Loucy (cell line): ENCODE measurements at regions not wholly inside any gene's neighbourhood (a gene's known extent, or its start where the extent isn't known, plus 50 kb on each side); places are given as distances from the start of the nearest gene placed in this dataset.
A peak's percentile ranks its signal among the peaks of the same experiment; 100 is the strongest.

Experiments
- H2AFZ ChIP-seq: fragments of 200-600 bp; sonication (generic); 2 replicates; pipeline ENCODE4 v1.6.0; 2016; ENCODE audit warnings: antibody characterized with exemption, mild to moderate bottlenecking, low read length, moderate library complexity
- H3F3A ChIP-seq: fragments of 200-600 bp; 2 replicates; pipeline ENCODE4 v1.6.0; 2016; ENCODE audit warnings: antibody characterized with exemption, low read depth, mild to moderate bottlenecking
- H3K27me3 ChIP-seq: fragments of 200-600 bp; sonication (generic); 2 replicates; pipeline ENCODE4 v1.6.1; 2014; ENCODE audit warnings: low read length, mild to moderate bottlenecking; ENCODE audit not compliant: insufficient read depth, poor library complexity, severe bottlenecking
- H3K36me3 ChIP-seq: fragments of 200-600 bp; sonication (generic); 2 replicates; pipeline ENCODE4 v1.6.1; 2016; ENCODE audit warnings: low read length; ENCODE audit not compliant: insufficient read depth
- H3K4me1 ChIP-seq: fragments of 200-600 bp; sonication (generic); 2 replicates; pipeline ENCODE4 v1.5.1; 2014; ENCODE audit warnings: low read length, mild to moderate bottlenecking; ENCODE audit not compliant: insufficient read depth, poor library complexity, severe bottlenecking
- H3K4me2 ChIP-seq: fragments of 200-600 bp; sonication (generic); 2 replicates; pipeline ENCODE4 v1.6.0; 2014; ENCODE audit warnings: antibody characterized with exemption, low read length, low read depth, mild to moderate bottlenecking; ENCODE audit not compliant: poor library complexity, severe bottlenecking
- H3K4me3 ChIP-seq: fragments of 200-600 bp; sonication (generic); 2 replicates; pipeline ENCODE4 v1.5.1; 2014; ENCODE audit warnings: low read length, mild to moderate bottlenecking, mixed read lengths; ENCODE audit not compliant: poor library complexity, severe bottlenecking
- H3K79me2 ChIP-seq: fragments of 200-600 bp; sonication (generic); 2 replicates; pipeline ENCODE4 v1.6.1; 2014; ENCODE audit warnings: low read length; ENCODE audit not compliant: insufficient read depth
- H3K9ac ChIP-seq: fragments of 200-600 bp; sonication (generic); 2 replicates; pipeline ENCODE4 v1.6.0; 2014; ENCODE audit warnings: mild to moderate bottlenecking, low read depth, low read length, moderate library complexity; ENCODE audit not compliant: poor library complexity, severe bottlenecking
- H3K9me2 ChIP-seq: fragments of 200-600 bp; sonication (generic); replicated peaks from 2 replicates; pipeline ENCODE4 v1.6.1; 2016; ENCODE audit warnings: low read depth, low read length, mixed read lengths
- H3K9me3 ChIP-seq: fragments of 200-600 bp; sonication (generic); 2 replicates; pipeline ENCODE4 v1.6.1; 2014; ENCODE audit warnings: mild to moderate bottlenecking, antibody characterized with exemption, low read length, low read depth; ENCODE audit not compliant: insufficient read depth
- H4K20me1 ChIP-seq: fragments of 200-600 bp; sonication (generic); 2 replicates; pipeline ENCODE4 v1.6.0; 2014; ENCODE audit warnings: antibody characterized with exemption, low read length, mild to moderate bottlenecking; ENCODE audit not compliant: insufficient read depth, poor library complexity, severe bottlenecking
- EZH2phosphoT487 ChIP-seq: fragments of 200-600 bp; IDR thresholded peaks from 2 replicates; pipeline ENCODE4 v1.6.1; 2018; ENCODE audit warnings: antibody characterized with exemption, mild to moderate bottlenecking, moderate library complexity, borderline replicate concordance
- TF ChIP-seq, protein P1 (sequence below): fragments of 200-600 bp; sonication (generic); conservative IDR thresholded peaks from 2 replicates; pipeline ENCODE4 v1.5.1; 2014; ENCODE audit warnings: mild to moderate bottlenecking, antibody characterized with exemption, low read length

DNA sequence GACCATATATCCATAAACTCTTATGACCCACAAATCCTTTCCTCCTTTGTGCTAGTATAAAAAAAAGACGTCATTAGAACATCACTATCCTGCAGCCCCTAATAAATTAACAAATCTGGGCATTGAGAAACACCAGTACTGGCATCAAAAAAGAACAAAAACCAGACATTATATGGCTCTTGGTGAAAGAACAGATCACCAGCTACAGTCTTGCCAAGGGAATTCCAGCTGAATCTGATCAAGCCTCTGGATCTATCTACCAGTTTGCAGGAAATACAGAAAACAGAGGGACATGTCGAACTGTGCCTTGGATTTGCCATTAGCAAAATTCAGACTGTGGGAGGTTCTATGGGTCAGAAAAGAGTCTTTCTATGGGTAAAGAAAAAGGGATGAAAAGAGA lies 93.7 kb upstream of the DDX18 start:
- Histone ChIP-seq H3K27me3 (no peaks in the 10 kb centered on the region), H3F3A (no peaks in the 10 kb centered on the region), H2AFZ (no peak overlapping the region), H3K4me1 (peaks cover 36% of the 10 kb centered on the region), H3K79me2 (no peaks in the 10 kb centered on the region), H3K9me3 (no peaks in the 10 kb centered on the region), H3K4me3 (no peak overlapping the region), H4K20me1 (no peaks in the 10 kb centered on the region), H3K36me3 (no peaks in the 10 kb centered on the region), H3K9ac (no peak overlapping the region), H3K9me2 (no peaks in the 10 kb centered on the region), H3K4me2 (peak overlapping the region; percentile 77)
- TF ChIP-seq EZH2phosphoT487: no peak
- TF ChIP-seq, protein P1, sequence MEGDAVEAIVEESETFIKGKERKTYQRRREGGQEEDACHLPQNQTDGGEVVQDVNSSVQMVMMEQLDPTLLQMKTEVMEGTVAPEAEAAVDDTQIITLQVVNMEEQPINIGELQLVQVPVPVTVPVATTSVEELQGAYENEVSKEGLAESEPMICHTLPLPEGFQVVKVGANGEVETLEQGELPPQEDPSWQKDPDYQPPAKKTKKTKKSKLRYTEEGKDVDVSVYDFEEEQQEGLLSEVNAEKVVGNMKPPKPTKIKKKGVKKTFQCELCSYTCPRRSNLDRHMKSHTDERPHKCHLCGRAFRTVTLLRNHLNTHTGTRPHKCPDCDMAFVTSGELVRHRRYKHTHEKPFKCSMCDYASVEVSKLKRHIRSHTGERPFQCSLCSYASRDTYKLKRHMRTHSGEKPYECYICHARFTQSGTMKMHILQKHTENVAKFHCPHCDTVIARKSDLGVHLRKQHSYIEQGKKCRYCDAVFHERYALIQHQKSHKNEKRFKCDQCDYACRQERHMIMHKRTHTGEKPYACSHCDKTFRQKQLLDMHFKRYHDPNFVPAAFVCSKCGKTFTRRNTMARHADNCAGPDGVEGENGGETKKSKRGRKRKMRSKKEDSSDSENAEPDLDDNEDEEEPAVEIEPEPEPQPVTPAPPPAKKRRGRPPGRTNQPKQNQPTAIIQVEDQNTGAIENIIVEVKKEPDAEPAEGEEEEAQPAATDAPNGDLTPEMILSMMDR: no peak

DNA sequence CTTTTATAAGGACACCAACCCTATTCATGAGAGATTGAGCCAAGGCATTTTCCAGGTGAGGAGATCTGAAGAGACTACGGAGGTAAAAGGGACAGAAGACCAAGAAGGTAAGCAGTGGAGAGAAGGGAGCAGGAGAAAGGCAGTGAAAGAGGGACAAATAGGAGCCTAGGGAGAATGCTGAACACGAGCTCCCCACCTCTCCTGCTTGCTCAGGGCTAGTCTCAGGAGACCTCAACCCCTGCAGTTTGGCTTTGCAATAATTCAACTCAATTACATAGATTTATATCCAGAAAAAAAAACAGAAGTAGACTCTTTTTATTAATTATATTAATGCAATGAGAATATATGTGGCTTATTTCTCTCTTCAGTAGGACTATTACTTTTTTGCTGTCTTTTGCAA lies 91.0 kb upstream of the DDX18 start:
- H3K9me3 ChIP-seq: no peaks in the 10 kb centered on the region
- no peaks in the 10 kb centered on the region for H3K9me2 ChIP-seq
- no peak overlapping the region for H3K4me3 ChIP-seq
- H3K79me2 ChIP-seq: no peaks in the 10 kb centered on the region
- no peaks in the 10 kb centered on the region for H3K27me3 ChIP-seq
- H2AFZ ChIP-seq: no peak overlapping the region
- H3K9ac ChIP-seq: no peak overlapping the region
- H4K20me1 ChIP-seq: no peaks in the 10 kb centered on the region
- peaks cover 35% of the 10 kb centered on the region for H3K4me1 ChIP-seq
- H3K36me3 ChIP-seq: no peaks in the 10 kb centered on the region
- TF ChIP-seq, protein P1: no peak
- TF ChIP-seq EZH2phosphoT487: no peak
- H3F3A ChIP-seq: no peaks in the 10 kb centered on the region
- H3K4me2 ChIP-seq: no peak overlapping the region

DNA sequence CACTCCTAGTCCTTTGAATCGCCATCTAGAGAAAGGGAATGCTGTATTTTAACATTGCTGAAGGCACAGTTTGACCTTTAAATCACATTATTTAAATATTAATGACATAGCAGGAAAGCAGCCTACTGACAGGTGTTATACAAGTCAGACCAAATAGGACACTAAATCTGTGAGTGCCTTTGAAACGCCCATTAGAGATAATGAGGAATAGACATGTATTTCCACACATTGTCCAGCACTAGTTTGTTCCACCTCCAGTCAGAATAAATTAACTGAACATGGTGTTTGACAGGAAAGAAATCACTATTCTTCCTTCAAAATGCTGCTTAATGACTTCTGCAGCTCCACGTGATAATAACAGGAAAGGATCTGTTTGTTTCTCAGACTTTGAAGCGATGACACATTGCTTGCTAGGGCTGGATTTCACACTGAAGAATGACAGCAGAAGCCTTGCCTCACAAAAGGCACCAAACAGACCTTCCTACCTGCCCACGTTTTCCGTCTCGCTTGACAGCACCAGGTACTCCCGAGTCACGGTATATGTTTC lies 90.5 kb upstream of the DDX18 start:
- no peaks in the 10 kb centered on the region for H3K36me3 ChIP-seq
- no peak overlapping the region for H3K4me2 ChIP-seq
- no peak overlapping the region for H3K9ac ChIP-seq
- H3K4me3 ChIP-seq: no peak overlapping the region
- H2AFZ ChIP-seq: no peak overlapping the region
- H3K4me1 ChIP-seq: peaks cover 30% of the 10 kb centered on the region
- H3K79me2 ChIP-seq: no peaks in the 10 kb centered on the region
- H4K20me1 ChIP-seq: no peaks in the 10 kb centered on the region
- no peaks in the 10 kb centered on the region for H3K9me3 ChIP-seq
- no peak for TF ChIP-seq EZH2phosphoT487
- TF ChIP-seq, protein P1: no peak
- no peaks in the 10 kb centered on the region for H3F3A ChIP-seq
- no peaks in the 10 kb centered on the region for H3K27me3 ChIP-seq
- no peaks in the 10 kb centered on the region for H3K9me2 ChIP-seq
